HG02870 (cell line): ENCODE measurements at regions not wholly inside any gene's neighbourhood (a gene's known extent, or its start where the extent isn't known, plus 50 kb on each side); places are given as distances from the start of the nearest gene placed in this dataset.

Source experiments
- ATAC-seq: cut with Tn5 transposase; IDR thresholded peaks from one replicate; pipeline ENCODE4 v1.9.1; 2021; ENCODE audit warnings: mild to moderate bottlenecking, moderate library complexity; ENCODE audit not compliant: unreplicated experiment

DNA sequence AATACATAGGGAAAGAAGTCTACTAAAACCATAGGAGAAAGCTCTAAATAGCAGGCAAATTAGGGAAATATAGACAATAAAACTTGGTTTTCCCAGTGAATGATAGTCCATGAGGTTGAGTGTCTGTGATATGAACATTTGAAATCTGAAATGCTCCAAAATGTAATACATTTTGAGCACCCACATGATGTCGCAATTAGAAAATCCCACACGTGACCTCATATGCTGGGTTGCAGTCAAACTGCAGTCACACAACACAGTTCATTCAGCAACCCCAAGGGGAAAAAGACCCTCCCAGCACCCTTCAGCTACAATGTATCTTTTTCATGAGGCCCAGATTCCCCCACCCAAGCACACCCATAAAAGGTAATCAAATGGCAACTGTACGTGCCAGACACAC, 155.6 kb downstream of the BTC start:
- ATAC-seq, result no peak

GRCh38 chr4:74640111-74640903, 154.0 kb downstream of the BTC start:
- ATAC-seq, result no peak

DNA sequence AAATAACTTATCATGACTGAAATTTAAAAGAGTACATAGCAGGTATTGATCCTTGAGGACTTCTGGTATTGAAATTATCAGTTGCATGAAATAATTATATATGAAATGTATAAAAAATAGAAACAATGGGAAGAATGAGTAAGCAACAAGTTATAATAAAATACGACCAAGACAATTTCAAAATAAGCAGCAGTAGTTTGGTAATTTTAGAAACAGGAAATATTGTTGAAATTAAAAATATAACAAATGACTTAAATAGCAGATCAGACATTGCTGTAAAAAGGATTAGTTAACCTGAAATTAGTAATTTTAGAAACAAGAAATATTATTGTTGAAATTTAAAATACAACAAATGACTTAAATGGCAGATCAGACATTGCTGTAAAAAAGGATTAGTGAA, 152.3 kb downstream of the BTC start:
- no peak for ATAC-seq

DNA sequence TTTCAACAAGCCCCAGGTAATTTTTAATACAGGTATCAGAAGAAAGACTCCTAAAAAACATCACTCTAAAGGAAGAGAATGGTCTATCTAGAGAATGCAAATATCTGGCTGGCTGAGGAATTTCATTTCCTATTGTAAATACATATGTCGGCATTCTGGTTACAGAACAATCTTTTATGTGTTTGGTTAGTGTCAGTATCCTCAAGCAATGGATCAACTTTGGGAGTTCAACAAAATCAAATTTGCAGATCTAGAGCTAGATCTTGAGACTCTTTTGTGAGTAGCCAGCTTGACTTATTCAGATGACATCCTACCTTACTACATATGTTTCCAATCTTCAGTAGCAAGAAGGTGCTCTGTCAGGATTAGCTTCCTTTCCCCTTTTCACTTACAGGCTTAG, 145.1 kb downstream of the BTC start:
- ATAC-seq, result no peak

GRCh38 chr4:74651198-74651597, 143.1 kb downstream of the BTC start:
- ATAC-seq, result no peak

DNA sequence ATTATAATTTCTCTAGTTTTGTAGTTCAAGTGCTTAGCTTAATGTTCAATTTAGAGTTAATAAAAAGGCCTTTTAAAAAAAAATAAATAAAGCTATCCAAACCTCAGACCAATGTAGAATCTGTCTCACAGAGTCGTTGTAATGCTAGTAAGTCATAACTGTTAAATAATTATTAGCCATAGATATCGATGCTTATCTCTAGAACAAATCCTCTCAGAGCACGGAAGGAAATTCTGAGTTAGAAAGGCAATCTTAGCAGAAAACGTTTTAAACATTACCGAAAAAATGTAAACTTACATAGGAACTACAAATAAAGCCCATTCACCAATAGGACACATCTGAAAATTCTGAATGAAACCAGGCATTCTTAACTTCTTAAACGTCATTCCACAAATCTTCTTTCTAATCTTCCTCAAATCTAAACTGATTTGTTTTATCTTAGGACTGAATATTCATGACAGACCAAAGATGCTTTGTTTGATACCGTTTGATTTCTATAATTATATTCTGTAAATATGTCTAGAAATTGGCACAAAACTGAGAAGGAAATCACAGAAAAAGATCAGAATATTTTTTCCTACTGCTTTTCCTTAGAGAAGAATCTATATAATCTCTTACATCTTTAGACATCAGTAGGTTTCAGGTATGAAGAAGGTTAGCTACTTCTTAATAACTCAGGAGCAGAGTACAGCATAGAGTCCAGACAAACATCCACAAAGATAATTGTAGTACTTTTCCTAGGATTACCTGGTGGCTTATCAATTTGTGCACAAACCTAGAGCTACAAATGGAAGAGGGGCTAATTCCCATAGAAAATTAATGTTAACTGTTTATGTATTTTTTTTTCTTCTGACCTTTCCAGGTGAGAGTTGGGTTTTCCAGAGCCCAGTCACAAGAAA, 140.7 kb downstream of the BTC start:
- no peak for ATAC-seq

DNA sequence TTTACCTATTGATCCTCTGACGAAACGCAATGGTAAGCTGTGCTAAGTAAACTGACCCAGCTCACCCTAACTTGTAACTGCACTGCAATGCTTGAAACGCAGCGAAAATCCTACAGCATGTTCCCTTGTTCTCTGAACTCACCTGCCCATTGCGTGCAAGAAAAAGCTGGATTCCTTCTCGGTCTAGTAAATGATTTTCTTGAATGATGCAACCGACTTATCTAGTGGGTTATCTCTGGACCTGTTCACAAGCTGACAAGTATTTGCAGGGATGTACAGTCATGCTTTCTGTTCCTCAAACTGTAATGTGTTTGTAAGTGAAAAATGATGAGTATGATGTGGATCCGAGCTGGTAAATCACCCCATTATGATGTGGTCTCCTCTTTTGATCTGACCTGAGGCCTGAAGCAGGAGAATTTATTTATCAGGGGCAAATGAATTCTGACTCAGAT, 140.1 kb downstream of the BTC start:
- ATAC-seq, result no peak

DNA sequence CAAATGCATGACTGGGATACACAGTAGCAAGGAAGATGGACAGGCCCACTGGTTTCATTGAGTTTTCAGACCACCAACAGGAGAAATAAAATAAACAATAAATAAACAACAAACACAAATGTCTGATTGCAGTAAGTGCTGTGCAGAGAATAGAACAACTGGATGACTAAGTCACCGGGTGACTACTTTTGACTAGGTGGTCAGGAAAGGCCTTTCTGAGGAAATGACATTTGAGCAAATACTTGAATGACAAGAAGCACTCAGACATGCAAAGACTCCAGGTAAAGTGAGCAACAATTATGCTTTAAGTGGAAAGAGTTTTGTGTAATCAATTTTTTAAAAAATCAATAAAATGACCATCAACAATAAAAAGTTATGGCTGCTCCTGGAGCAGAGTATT, 137.7 kb downstream of the BTC start:
- no peak for ATAC-seq

GRCh38 chr4:74658116-74658515, 136.2 kb downstream of the BTC start:
- ATAC-seq, result no peak

GRCh38 chr4:74659576-74660411, 134.5 kb downstream of the BTC start:
- no peak for ATAC-seq

GRCh38 chr4:74660866-74661265, 133.5 kb downstream of the BTC start:
- ATAC-seq, result no peak

GRCh38 chr4:74661427-74662201, 132.7 kb downstream of the BTC start:
- ATAC-seq, result no peak

GRCh38 chr4:74663631-74664030, 130.7 kb downstream of the BTC start:
- ATAC-seq, result no peak

- no peak for ATAC-seq
Measured at GRCh38 chr4:74665346-74665745, 129.0 kb downstream of the BTC start.

- no peak for ATAC-seq
Measured at GRCh38 chr4:74665876-74666275, 128.4 kb downstream of the BTC start.

- ATAC-seq, result no peak
Measured at GRCh38 chr4:74667438-74667837, 126.9 kb downstream of the BTC start.

- no peak for ATAC-seq
Measured at GRCh38 chr4:74667944-74668343, 126.4 kb downstream of the BTC start.

GRCh38 chr4:74669702-74670101, 124.6 kb downstream of the BTC start:
- ATAC-seq, result no peak

DNA sequence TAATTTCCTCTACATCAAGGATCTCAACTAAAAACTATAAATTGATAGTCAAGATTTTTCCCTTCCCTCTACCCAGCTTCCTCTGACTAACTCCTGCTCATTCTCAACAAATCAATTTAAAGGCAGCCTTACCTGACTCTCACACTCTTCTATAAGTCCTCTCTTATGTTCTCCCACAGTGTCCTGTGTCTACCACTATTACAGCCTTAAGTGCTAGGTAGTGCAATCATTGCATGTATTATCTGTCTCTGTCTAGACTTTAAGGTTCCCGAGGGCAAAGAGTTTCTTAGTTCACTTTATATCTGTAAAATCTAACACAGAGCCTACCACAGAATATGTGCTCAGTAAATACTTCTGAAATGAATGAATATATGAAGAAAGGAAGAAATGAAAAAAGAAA, 123.7 kb downstream of the BTC start:
- no peak for ATAC-seq

DNA sequence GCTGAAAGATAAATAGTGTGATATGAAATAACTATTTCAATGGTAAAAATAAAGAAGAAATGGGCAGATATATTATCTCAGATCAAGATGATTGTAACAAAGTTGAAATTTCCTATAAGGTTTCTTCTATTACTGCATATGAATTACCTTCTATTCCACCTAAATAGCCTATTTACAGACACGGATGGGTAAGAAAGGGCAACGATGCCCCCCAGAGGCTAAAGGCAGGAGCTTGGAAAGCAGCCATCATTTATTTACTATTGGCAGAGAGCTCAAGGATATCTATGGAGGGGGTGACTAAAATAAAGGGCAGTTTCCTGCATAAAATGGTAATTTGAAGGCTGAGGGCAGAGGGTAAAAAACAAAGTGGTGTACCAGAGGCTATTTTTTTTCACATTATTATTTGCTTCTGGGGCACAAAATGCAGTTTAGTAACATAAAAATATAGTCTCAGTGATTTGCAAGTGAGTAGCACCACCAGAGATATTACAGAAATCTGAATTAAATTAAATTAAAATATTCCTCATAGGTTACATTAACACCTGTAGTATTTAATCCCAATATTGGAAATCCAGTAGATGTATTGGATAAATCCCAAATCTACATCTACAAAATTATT, 123.1 kb downstream of the BTC start:
- no peak for ATAC-seq
